IMR-90 (cell line): ENCODE measurements at regions not wholly inside any gene's neighbourhood (a gene's known extent, or its start where the extent isn't known, plus 50 kb on each side); places are given as distances from the start of the nearest gene placed in this dataset.

Experiments
- ATAC-seq: fragments of 200-7000 bp; cut with Tn5 transposase; 2 replicates; pipeline ENCODE4 v1.9.1; 2020; ENCODE audit warnings: low read depth, mild to moderate bottlenecking, moderate library complexity
- BruUV-seq: library from RNA; stranded (reverse); fragments of 400-500 nt; replicated peaks from 2 replicates; lab custom pipeline; 2021; lab: Mats Ljungman, UMichigan
- CTCF ChIA-PET: fragments of 300-600 bp; formaldehyde crosslinking; extraction: SDS; loops from one replicate; lab custom pipeline; 2021; ENCODE audit warnings: antibody characterized with exemption; lab: Yijun Ruan, JAX
- POLR2A ChIA-PET: fragments of 300-600 bp; sonication (Branson Sonifier 250); formaldehyde crosslinking; loops from one replicate; lab custom pipeline; 2022; ENCODE audit warnings: antibody characterized with exemption; ENCODE audit not compliant: unreplicated experiment; lab: Charles Lee
- DNase-seq: peaks from one replicate; pipeline ENCODE4 v3.0.0; 2013
- H2AFZ ChIP-seq: replicated peaks from 2 replicates; pipeline ENCODE3; 2013; ENCODE audit warnings: low read length, mild to moderate bottlenecking; ENCODE audit not compliant: poor library complexity
- H2AK5ac ChIP-seq: 2 replicates; pipeline ENCODE4 v1.6.1; 2013; ENCODE audit warnings: low read depth, low read length, inconsistent platforms
- H2AK9ac ChIP-seq: replicated peaks from 2 replicates; pipeline ENCODE3; 2013; ENCODE audit warnings: mild to moderate bottlenecking, low read depth, low read length, moderate library complexity; ENCODE audit not compliant: poor library complexity
- H2BK120ac ChIP-seq: 2 replicates; pipeline ENCODE4 v1.6.1; 2013; ENCODE audit warnings: low read depth, low read length, inconsistent platforms
- H2BK15ac ChIP-seq: 3 replicates; pipeline ENCODE4 v1.6.1; 2013; ENCODE audit warnings: low read depth, low read length, inconsistent platforms
- H2BK20ac ChIP-seq: 2 replicates; pipeline ENCODE4 v1.6.1; 2013; ENCODE audit warnings: low read depth, mild to moderate bottlenecking, inconsistent platforms, low read length, moderate library complexity
- H2BK5ac ChIP-seq: 2 replicates; pipeline ENCODE4 v1.6.1; 2013; ENCODE audit warnings: mild to moderate bottlenecking, low read depth, low read length, inconsistent platforms; ENCODE audit not compliant: poor library complexity, severe bottlenecking
- H3K14ac ChIP-seq: replicated peaks from 2 replicates; pipeline ENCODE4 v1.6.1; 2013; ENCODE audit warnings: low read depth, low read length, inconsistent platforms
- H3K18ac ChIP-seq: 2 replicates; pipeline ENCODE4 v1.6.1; 2013; ENCODE audit warnings: low read depth, low read length, control low read depth
- H3K23ac ChIP-seq: 2 replicates; pipeline ENCODE4 v1.6.1; 2013; ENCODE audit warnings: low read depth, low read length, inconsistent platforms
- H3K27ac ChIP-seq: 2 replicates; pipeline ENCODE4 v1.5.1; 2013; ENCODE audit warnings: mild to moderate bottlenecking, control low read depth, low read length; ENCODE audit not compliant: insufficient read depth
- H3K27me3 ChIP-seq: 2 replicates; pipeline ENCODE4 v1.6.1; 2013; ENCODE audit warnings: low read length; ENCODE audit not compliant: control insufficient read depth, insufficient read depth
- H3K36me3 ChIP-seq: 2 replicates; pipeline ENCODE4 v1.6.1; 2013; ENCODE audit warnings: low read length, mixed read lengths; ENCODE audit not compliant: control insufficient read depth, insufficient read depth
- H3K4ac ChIP-seq: 2 replicates; pipeline ENCODE4 v1.6.1; 2013; ENCODE audit warnings: low read depth, low read length, inconsistent platforms
- H3K4me1 ChIP-seq: 2 replicates; pipeline ENCODE4 v1.6.1; 2013; ENCODE audit warnings: low read length, mixed read lengths; ENCODE audit not compliant: control insufficient read depth, insufficient read depth
- H3K4me2 ChIP-seq: 2 replicates; pipeline ENCODE4 v1.6.1; 2013; ENCODE audit warnings: low read depth, mild to moderate bottlenecking, control low read depth, low read length, moderate library complexity
- H3K4me3 ChIP-seq: 2 replicates; pipeline ENCODE4 v1.5.1; 2013; ENCODE audit warnings: low read depth, mild to moderate bottlenecking, control low read depth, low read length, moderate library complexity; ENCODE audit not compliant: insufficient read depth
- H3K56ac ChIP-seq: 2 replicates; pipeline ENCODE4 v1.6.1; 2013; ENCODE audit warnings: low read length, inconsistent platforms; ENCODE audit not compliant: insufficient read depth; ENCODE audit errors: extremely low read depth
- H3K79me1 ChIP-seq, 2 experiments: 2 replicates each; pipeline ENCODE4 v1.6.1; 2013; ENCODE audit warnings: low read length in 2 of 2, inconsistent platforms in 1 of 2, low read depth in 1 of 2
- H3K9ac ChIP-seq: 2 replicates; pipeline ENCODE4 v1.6.1; 2013; ENCODE audit warnings: low read depth, low read length, control low read depth
- H3K9me1 ChIP-seq: 2 replicates; pipeline ENCODE4 v1.6.1; 2013; ENCODE audit warnings: low read length, inconsistent platforms; ENCODE audit not compliant: insufficient read depth
- H3K9me3 ChIP-seq: 2 replicates; pipeline ENCODE4 v1.6.1; 2013; ENCODE audit warnings: low read length; ENCODE audit not compliant: control insufficient read depth, insufficient read depth
- H4K20me1 ChIP-seq: 2 replicates; pipeline ENCODE4 v1.6.1; 2013; ENCODE audit warnings: low read length, inconsistent platforms; ENCODE audit not compliant: insufficient read depth
- H4K5ac ChIP-seq: 2 replicates; pipeline ENCODE4 v1.6.1; 2013; ENCODE audit warnings: mild to moderate bottlenecking, low read depth, low read length, control low read depth
- H4K8ac ChIP-seq, 2 experiments: 2 replicates each; pipeline ENCODE4 v1.6.1; 2013; ENCODE audit warnings: low read depth in 2 of 2, low read length in 2 of 2, control low read depth in 1 of 2, inconsistent platforms in 1 of 2
- H4K91ac ChIP-seq: 2 replicates; pipeline ENCODE4 v1.6.1; 2013; ENCODE audit warnings: low read depth, low read length, inconsistent platforms; ENCODE audit not compliant: insufficient read depth
- CHD1 ChIP-seq: IDR thresholded peaks from 2 replicates; pipeline ENCODE4 v1.6.1; 2012; ENCODE audit warnings: low read depth, low read length, improper control_type of control experiment
- ELK1 ChIP-seq: fragments of 150-350 bp; IDR thresholded peaks from 2 replicates; pipeline ENCODE4 v1.6.1; 2016; ENCODE audit warnings: low read depth, mild to moderate bottlenecking, low read length, moderate library complexity, borderline replicate concordance
- MAFK ChIP-seq: IDR thresholded peaks from 2 replicates; pipeline ENCODE4 v1.6.1; 2012; ENCODE audit warnings: low read depth, low read length, improper control_type of control experiment
- MAZ ChIP-seq: IDR thresholded peaks from 2 replicates; pipeline ENCODE4 v1.6.1; 2012; ENCODE audit warnings: low read depth, mild to moderate bottlenecking, low read length, improper control_type of control experiment, moderate library complexity, borderline replicate concordance
- RAD21 ChIP-seq: IDR thresholded peaks from 2 replicates; pipeline ENCODE4 v1.6.1; 2012; ENCODE audit warnings: low read length, improper control_type of control experiment
- RCOR1 ChIP-seq: IDR thresholded peaks from 2 replicates; pipeline ENCODE4 v1.6.1; 2012; ENCODE audit warnings: mild to moderate bottlenecking, low read length, improper control_type of control experiment; ENCODE audit not compliant: insufficient replicate concordance
- SMC3 ChIP-seq: fragments of 150-350 bp; IDR thresholded peaks from 2 replicates; pipeline ENCODE4 v1.6.1; 2016; ENCODE audit warnings: low read depth, mild to moderate bottlenecking, antibody characterized with exemption, low read length, moderate library complexity
- WGBS, 2 experiments: methylation state at CpG; one replicate each; pipeline versions ENCODE4 v1.1.5 to v1.1.7; 2013; ENCODE audit warnings: missing lambda C conversion rate in 2 of 2; ENCODE audit not compliant: insufficient read length in 1 of 2; ENCODE audit errors: extremely low coverage in 2 of 2; 5-methylcytosine and 5-hydroxymethylcytosine counted together
- dilution Hi-C: fragments of 300-500 bp; cut with HindIII; formaldehyde crosslinking; loops from one replicate; pipeline ENCODE4 v1.14.3; 2018; ENCODE audit warnings: low sequenced_read_pairs; ENCODE audit not compliant: unreplicated experiment
- in situ Hi-C: fragments of 300-500 bp; cut with MboI; formaldehyde crosslinking; loops from 3 replicates; pipeline ENCODE4 v1.14.3; 2019; ENCODE audit warnings: low sequenced_read_pairs, inconsistent platforms, mixed read lengths
- intact Hi-C: fragments of 100-400 bp; cut with micrococcal nuclease; formaldehyde crosslinking; loops from 2 replicates; pipeline ENCODE4 v1.10.0; 2022

GRCh38 chr2:34474646-34475045, 875.5 kb upstream of the FAM98A start:
- Histone ChIP-seq H3K9me3 (no peaks in the 10 kb centered on the region; the same call in 1 of the 2 replicates), H2BK20ac (no peak overlapping the region), H2BK15ac (no peak overlapping the region), H2BK5ac (no peak overlapping the region), H4K91ac (no peak overlapping the region), H3K4me3 (no peak overlapping the region), H3K18ac (no peak overlapping the region), H3K79me1 (no peaks in the 10 kb centered on the region), H3K23ac (no peak overlapping the region), H2AK5ac (no peak overlapping the region), H3K56ac (no peak overlapping the region), H3K14ac (no peak overlapping the region), H3K36me3 (no peaks in the 10 kb centered on the region), H4K20me1 (no peaks in the 10 kb centered on the region), H3K27ac (no peak overlapping the region), H4K8ac (no peak overlapping the region), H3K4ac (no peak overlapping the region), H3K9me1 (no peaks in the 10 kb centered on the region), H2AFZ (no peak overlapping the region), H3K4me1 (no peaks in the 10 kb centered on the region), H2BK120ac (no peak overlapping the region), H3K9ac (no peak overlapping the region), H4K5ac (no peak overlapping the region), H2AK9ac (no peak overlapping the region), H3K27me3 (no peaks in the 10 kb centered on the region), H3K4me2 (no peak overlapping the region)
- in situ Hi-C loops: no loop called here
- BruUV-seq: no TSS peak
- ChIA-PET CTCF (no interaction called here), POLR2A (no interaction called here)
- intact Hi-C loops: no loop called here
- DNase-seq: no peak
- no peak for TF ChIP-seq RCOR1
- TF ChIP-seq ELK1: no peak
- no peak for TF ChIP-seq MAFK
- TF ChIP-seq RAD21: no peak
- TF ChIP-seq SMC3: no peak
- TF ChIP-seq MAZ: no peak
- no peak for TF ChIP-seq CHD1
- ATAC-seq: no peak
- dilution Hi-C loops: no loop called here
- no CpG with 5 or more reads among the region's 1 CpG for WGBS, 2 experiments
